Prostate gland (tissue), 2 donors: ENCODE measurements at regions not wholly inside any gene's neighbourhood (a gene's known extent, or its start where the extent isn't known, plus 50 kb on each side); places are given as distances from the start of the nearest gene placed in this dataset.
"Not testable (repeated sequence)": the region's sequence is repeated elsewhere in the genome, so short reads cannot be mapped to it uniquely, and the experiment has no call there.

Experiments
- DNase-seq: peaks from one replicate; pipeline ENCODE4 v3.0.0-alpha.2; 2019; ENCODE audit warnings: low spot score
- H3K27ac ChIP-seq, 2 donors: fragments of 200-600 bp; sonication (generic); 2 replicates each; pipeline ENCODE4 v1.5.1; 2017 to 2019
- H3K27me3 ChIP-seq: fragments of 200-600 bp; sonication (generic); replicated peaks from 2 replicates; pipeline ENCODE4 v1.5.1; 2019; ENCODE audit not compliant: insufficient read depth
- H3K36me3 ChIP-seq, 2 donors: fragments of 200-600 bp; sonication (generic); 1 replicate in 1 of 2; 2 replicates in 1 of 2; pipeline versions ENCODE4 v1.5.1 to v1.8.1; 2017 to 2019
- H3K4me1 ChIP-seq: fragments of 200-600 bp; sonication (generic); replicated peaks from 2 replicates; pipeline ENCODE4 v1.5.1; 2019
- H3K4me3 ChIP-seq, 2 donors: fragments of 200-600 bp; sonication (generic); 2 replicates each; pipeline ENCODE4 v1.5.1; 2017 to 2019
- H3K9me3 ChIP-seq: fragments of 200-600 bp; sonication (generic); 2 replicates; pipeline ENCODE4 v1.5.1; 2017
- CTCF ChIP-seq, 4 experiments: fragments of 200-600 bp in 2 of 4; fragments of 450-650 bp in 2 of 4; sonication (generic) in 2 of 4; IDR thresholded peaks; 1 replicate in 3 of 4; 2 replicates in 1 of 4; pipeline ENCODE4 v1.5.1; 2016 to 2019; ENCODE audit warnings: antibody characterized with exemption in 4 of 4, mild to moderate bottlenecking in 2 of 4, moderate library complexity in 2 of 4
- POLR2A ChIP-seq: fragments of 450-650 bp; IDR thresholded peaks from one replicate; pipeline ENCODE4 v1.6.1; 2016; ENCODE audit warnings: antibody characterized with exemption, mild to moderate bottlenecking
- POLR2AphosphoS5 ChIP-seq: sonication (generic); formaldehyde crosslinking; IDR thresholded peaks from one replicate; pipeline ENCODE4 v1.6.1; 2017; ENCODE audit warnings: antibody characterized with exemption
- WGBS: methylation state at CpG from one replicate; pipeline ENCODE4 v1.1.5; 2018; 5-methylcytosine and 5-hydroxymethylcytosine counted together
- intact Hi-C: fragments of 100-400 bp; cut with DNase I; formaldehyde crosslinking; loops from one replicate; pipeline ENCODE4 v1.14.2; 2022

DNA sequence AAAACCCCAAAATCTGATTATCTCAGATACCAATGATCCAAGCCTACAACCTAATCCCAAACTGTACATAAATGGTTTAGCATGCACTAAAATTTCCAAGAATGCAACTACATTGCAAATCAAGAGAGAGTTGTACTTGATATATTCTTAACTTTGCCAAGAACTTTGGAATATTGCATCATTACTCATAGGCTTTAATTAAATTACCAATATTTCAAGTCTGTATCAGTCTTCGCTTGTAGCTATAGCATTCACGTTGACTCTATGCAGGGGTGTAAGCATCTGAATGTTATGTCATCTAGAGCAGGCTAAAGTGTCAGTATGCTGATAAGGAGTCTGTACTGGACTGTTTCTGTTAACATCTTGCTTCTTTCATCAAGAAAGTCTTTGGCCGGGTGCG is 56.3 kb downstream of the FOXI3 start:
- H3K4me3 ChIP-seq: no peak overlapping the region
- no peaks in the 10 kb centered on the region for H3K36me3 ChIP-seq
- H3K27ac ChIP-seq: no peak overlapping the region
- TF ChIP-seq POLR2A: no peak
- no peak for TF ChIP-seq POLR2AphosphoS5
- no peak for TF ChIP-seq CTCF (IDR thresholded peaks at IDR 0.05)
- WGBS: 98% methylated on average over 4 of the region's 4 CpGs
- H3K9me3 ChIP-seq: no peaks in the 10 kb centered on the region
- H3K27me3 ChIP-seq: no peaks in the 10 kb centered on the region
- H3K4me1 ChIP-seq: no peaks in the 10 kb centered on the region
- intact Hi-C loops: no loop called here
- DNase-seq: no peak

GRCh38 chr2:88377641-88377991 is 74.9 kb downstream of the FOXI3 start:
- TF ChIP-seq POLR2AphosphoS5: no peak
- no peak for TF ChIP-seq POLR2A
- TF ChIP-seq CTCF (IDR thresholded peaks at IDR 0.05): no peak
- WGBS: 41% methylated on average over 1 of the region's 1 CpG
- H3K4me3 ChIP-seq: no peak overlapping the region
- H3K9me3 ChIP-seq: no peaks in the 10 kb centered on the region
- H3K36me3 ChIP-seq: no peaks in the 10 kb centered on the region
- H3K4me1 ChIP-seq: no peaks in the 10 kb centered on the region
- no peak overlapping the region for H3K27ac ChIP-seq
- intact Hi-C loops: no loop called here
- no peak for DNase-seq
- H3K27me3 ChIP-seq: no peaks in the 10 kb centered on the region

DNA sequence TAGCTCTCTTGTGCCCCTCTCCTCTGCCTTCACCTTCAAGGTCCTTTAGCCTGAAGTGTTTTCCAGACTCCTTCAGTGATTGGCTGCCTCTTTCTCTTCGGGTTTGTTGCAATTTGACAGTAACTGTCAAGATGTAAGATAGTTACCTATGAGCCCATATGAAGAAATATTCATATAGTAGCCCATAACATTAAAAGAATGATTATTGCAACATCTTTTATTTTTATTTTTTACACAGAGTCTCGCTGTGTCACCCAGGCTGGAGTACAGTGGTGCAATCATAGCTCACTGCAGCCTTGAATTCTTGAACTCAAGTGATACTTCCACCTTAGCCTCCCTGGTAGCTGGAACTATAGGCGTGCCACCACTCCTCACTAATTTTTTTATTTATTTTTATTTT is 80.5 kb downstream of the FOXI3 start:
- H3K9me3 ChIP-seq: no peaks in the 10 kb centered on the region
- H3K27ac ChIP-seq: no peak overlapping the region
- H3K27me3 ChIP-seq: no peaks in the 10 kb centered on the region
- DNase-seq: no peak
- WGBS: 88% methylated on average over 3 of the region's 3 CpGs
- no peak overlapping the region for H3K4me3 ChIP-seq
- no peaks in the 10 kb centered on the region for H3K36me3 ChIP-seq
- TF ChIP-seq POLR2AphosphoS5 (no peak), POLR2A (no peak), CTCF (IDR thresholded peaks at IDR 0.05) (no peak)
- intact Hi-C loops: no loop called here
- no peaks in the 10 kb centered on the region for H3K4me1 ChIP-seq

GRCh38 chr2:88365408-88365807 is 87.1 kb downstream of the FOXI3 start:
- H3K4me3 ChIP-seq, intact Hi-C loops, H3K9me3 ChIP-seq, H3K36me3 ChIP-seq, DNase-seq, H3K4me1 ChIP-seq, H3K27ac ChIP-seq, H3K27me3 ChIP-seq: not testable (repeated sequence)
- WGBS: 91% methylated on average over 11 of the region's 11 CpGs

- TF ChIP-seq POLR2A (no peak), POLR2AphosphoS5 (no peak), CTCF (IDR thresholded peaks at IDR 0.05) (no peak)
- no peaks in the 10 kb centered on the region for H3K36me3 ChIP-seq
- WGBS: 69% methylated on average over 2 of the region's 2 CpGs
- H3K4me1 ChIP-seq: no peaks in the 10 kb centered on the region
- no peak overlapping the region for H3K27ac ChIP-seq
- no peak overlapping the region for H3K4me3 ChIP-seq
- no peak for DNase-seq
- intact Hi-C loops: no loop called here
- no peaks in the 10 kb centered on the region for H3K9me3 ChIP-seq
- no peaks in the 10 kb centered on the region for H3K27me3 ChIP-seq
Measured at GRCh38 chr2:88355486-88355885, 97.0 kb downstream of the FOXI3 start.

GRCh38 chr2:88351249-88351601 is 101.3 kb downstream of the FOXI3 start:
- intact Hi-C loops: no loop called here
- H3K9me3 ChIP-seq: no peaks in the 10 kb centered on the region
- 45% methylated on average over 5 of the region's 5 CpGs for WGBS
- no peak overlapping the region for H3K4me3 ChIP-seq
- TF ChIP-seq POLR2AphosphoS5 (no peak), POLR2A (no peak), CTCF (IDR thresholded peaks at IDR 0.05) (no peak)
- no peak for DNase-seq
- H3K27ac ChIP-seq: no peak overlapping the region
- H3K27me3 ChIP-seq: no peaks in the 10 kb centered on the region
- H3K36me3 ChIP-seq: no peaks in the 10 kb centered on the region
- H3K4me1 ChIP-seq: no peaks in the 10 kb centered on the region
